ENCODE measurements at regions not wholly inside any gene's neighbourhood (a gene's known extent, or its start where the extent isn't known, plus 50 kb on each side); places are given as distances from the start of the nearest gene placed in this dataset.

GRCh38 chr3:54071601-54072000 lies 50.8 kb upstream of the CACNA2D3 start:
- intact Hi-C loops (cut with DNase I), result no loop called here
- DNase-seq, result no peak

- DNase-seq, result no peak
- intact Hi-C loops (cut with DNase I), result no loop called here
Observed at GRCh38 chr3:54069961-54070360, 52.4 kb upstream of the CACNA2D3 start.

GRCh38 chr3:54067055-54067698 lies 55.2 kb upstream of the CACNA2D3 start:
- DNase-seq, result peak in 17 of 42 donors; percentile 5 to 54 (median 16)
- intact Hi-C loops (cut with DNase I), result no loop called here

- no peak for DNase-seq
- intact Hi-C loops (cut with DNase I), result no loop called here
Observed at GRCh38 chr3:54066253-54066652, 56.1 kb upstream of the CACNA2D3 start.

- DNase-seq, result no peak
- intact Hi-C loops (cut with DNase I), result no loop called here
Observed at GRCh38 chr3:54065586-54065985, 56.8 kb upstream of the CACNA2D3 start.

- intact Hi-C loops (cut with DNase I), result no loop called here
- DNase-seq, result no peak
Observed at GRCh38 chr3:54065140-54065539, 57.2 kb upstream of the CACNA2D3 start.

- no peak for DNase-seq
- intact Hi-C loops (cut with DNase I), result no loop called here
Observed at GRCh38 chr3:54064486-54064885, 57.9 kb upstream of the CACNA2D3 start.

- intact Hi-C loops (cut with DNase I), result no loop called here
- DNase-seq, result no peak
Observed at GRCh38 chr3:54062546-54062945, 59.8 kb upstream of the CACNA2D3 start.

- DNase-seq, result no peak
- intact Hi-C loops (cut with DNase I), result no loop called here
Observed at GRCh38 chr3:54056521-54056920, 65.8 kb upstream of the CACNA2D3 start.

- intact Hi-C loops (cut with DNase I), result no loop called here
- DNase-seq, result no peak
Observed at GRCh38 chr3:54053882-54054281, 68.5 kb upstream of the CACNA2D3 start.

GRCh38 chr3:54053211-54053610 lies 69.1 kb upstream of the CACNA2D3 start:
- no peak for DNase-seq
- intact Hi-C loops (cut with DNase I), result no loop called here

- intact Hi-C loops (cut with DNase I), result no loop called here
- DNase-seq, result no peak
Observed at GRCh38 chr3:54047568-54047967, 74.8 kb upstream of the CACNA2D3 start.

GRCh38 chr3:54046641-54047214 lies 75.6 kb upstream of the CACNA2D3 start:
- intact Hi-C loops (cut with DNase I), result no loop called here
- DNase-seq, result no peak

GRCh38 chr3:54045061-54045815 lies 77.1 kb upstream of the CACNA2D3 start:
- DNase-seq, result no peak

GRCh38 chr3:54042259-54042823 lies 80.0 kb upstream of the CACNA2D3 start:
- intact Hi-C loops (cut with DNase I), result no loop called here
- DNase-seq, result no peak

More at GRCh38 chr3:54045061-54045815, 77.1 kb upstream of the CACNA2D3 start:
- intact Hi-C loops (cut with DNase I), result no loop called here

- DNase-seq, result no peak
- intact Hi-C loops (cut with DNase I), result no loop called here
Observed at GRCh38 chr3:54040476-54040875, 81.9 kb upstream of the CACNA2D3 start.

GRCh38 chr3:54038391-54038790 lies 84.0 kb upstream of the CACNA2D3 start:
- no peak for DNase-seq
- intact Hi-C loops (cut with DNase I), result no loop called here

GRCh38 chr3:54036543-54036942 lies 85.8 kb upstream of the CACNA2D3 start:
- DNase-seq, result no peak
- intact Hi-C loops (cut with DNase I), result no loop called here

- peak in 12 of 42 donors; percentile 10 to 68 (median 34) for DNase-seq
- intact Hi-C loops (cut with DNase I), result no loop called here
Observed at GRCh38 chr3:54034971-54035370, 87.4 kb upstream of the CACNA2D3 start.

- DNase-seq, result no peak
Observed at GRCh38 chr3:54033761-54034160, 88.6 kb upstream of the CACNA2D3 start.

More at GRCh38 chr3:54033761-54034160, 88.6 kb upstream of the CACNA2D3 start:
- intact Hi-C loops (cut with DNase I), result no loop called here

Data from head of caudate nucleus (tissue), 42 donors.